Adipose tissue (tissue), 3 donors: ENCODE measurements at regions not wholly inside any gene's neighbourhood (a gene's known extent, or its start where the extent isn't known, plus 50 kb on each side); places are given as distances from the start of the nearest gene placed in this dataset.
"Not testable (repeated sequence)": the region's sequence is repeated elsewhere in the genome, so short reads cannot be mapped to it uniquely, and the experiment has no call there.

Source experiments
- H3K27ac ChIP-seq: one replicate; pipeline ENCODE4 v1.5.1; 2013; ENCODE audit warnings: low read depth, low read length
- WGBS, 3 donors: extraction: QIAGEN DNeasy Blood & Tissue Kit; methylation state at CpG; one replicate each; pipeline ENCODE4 v1.1.7; 2013; 5-methylcytosine and 5-hydroxymethylcytosine counted together
- donor health status: healthy with polysubstance abuse.
- donor health status: Bipolar disorder and iron deficiency.
- donor health status: healthy.

- 63 to 67% (median 67%) methylated on average over 5 of the region's 5 CpGs for WGBS, 3 donors
- H3K27ac ChIP-seq: no peak overlapping the region
Observed at GRCh38 chr7:68787566-68787965, 810.7 kb upstream of the AUTS2 start.

GRCh38 chr7:68788529-68788928 is 809.7 kb upstream of the AUTS2 start:
- not testable (repeated sequence) for H3K27ac ChIP-seq
- 92 to 100% (median 96%) methylated on average over 2 of the region's 2 CpGs for WGBS, 3 donors

- 14 to 42% (median 25%) methylated on average over 4 of the region's 4 CpGs for WGBS, 3 donors
- no peak overlapping the region for H3K27ac ChIP-seq
Observed at GRCh38 chr7:68789597-68789996, 808.7 kb upstream of the AUTS2 start.

- 50 to 64% (median 61%) methylated on average over 3 of the region's 3 CpGs for WGBS, 3 donors
Observed at GRCh38 chr7:68792351-68792750, 805.9 kb upstream of the AUTS2 start.

GRCh38 chr7:68793513-68793912 is 804.8 kb upstream of the AUTS2 start:
- H3K27ac ChIP-seq: no peak overlapping the region
- 91 to 97% (median 94%) methylated on average over 1 of the region's 1 CpG for WGBS, 3 donors

More at GRCh38 chr7:68792351-68792750, 805.9 kb upstream of the AUTS2 start:
- no peak overlapping the region for H3K27ac ChIP-seq

GRCh38 chr7:68800316-68800715 is 798.0 kb upstream of the AUTS2 start:
- H3K27ac ChIP-seq: no peak overlapping the region
- 74 to 78% (median 76%) methylated on average over 4 of the region's 4 CpGs for WGBS, 3 donors

GRCh38 chr7:68805159-68805558 is 793.1 kb upstream of the AUTS2 start:
- 88 to 98% (median 89%) methylated on average over 5 of the region's 5 CpGs for WGBS, 3 donors
- H3K27ac ChIP-seq: no peak overlapping the region

- WGBS, 3 donors: 57 to 81% (median 58%) methylated on average over 2 of the region's 2 CpGs
Observed at GRCh38 chr7:68807666-68808065, 790.6 kb upstream of the AUTS2 start.

GRCh38 chr7:68813551-68814080 is 784.7 kb upstream of the AUTS2 start:
- 17 to 65% (median 64%) methylated on average over 12 of the region's 12 CpGs for WGBS, 3 donors

More at GRCh38 chr7:68807666-68808065, 790.6 kb upstream of the AUTS2 start:
- H3K27ac ChIP-seq: no peak overlapping the region

GRCh38 chr7:68816491-68816890 is 781.8 kb upstream of the AUTS2 start:
- 37 to 89% (median 82%) methylated on average over 2 of the region's 2 CpGs for WGBS, 3 donors
- no peak overlapping the region for H3K27ac ChIP-seq

More at GRCh38 chr7:68813551-68814080, 784.7 kb upstream of the AUTS2 start:
- no peak overlapping the region for H3K27ac ChIP-seq

GRCh38 chr7:68820321-68820720 is 778.0 kb upstream of the AUTS2 start:
- WGBS, 3 donors: 89 to 97% (median 96%) methylated on average over 6 of the region's 6 CpGs
- H3K27ac ChIP-seq: no peak overlapping the region

GRCh38 chr7:68821846-68822245 is 776.4 kb upstream of the AUTS2 start:
- H3K27ac ChIP-seq: no peak overlapping the region
- 36 to 59% (median 47%) methylated on average over 5 of the region's 5 CpGs for WGBS, 3 donors

GRCh38 chr7:68823996-68824780 is 774.1 kb upstream of the AUTS2 start:
- WGBS, 3 donors: 84 to 85% (median 85%) methylated on average over 5 of the region's 5 CpGs
- no peak overlapping the region for H3K27ac ChIP-seq

GRCh38 chr7:68828575-68828974 is 769.7 kb upstream of the AUTS2 start:
- 71 to 77% (median 73%) methylated on average over 11 of the region's 11 CpGs for WGBS, 3 donors
- H3K27ac ChIP-seq: no peak overlapping the region

- WGBS, 3 donors: 50 to 67% (median 53%) methylated on average over 4 of the region's 4 CpGs
- no peak overlapping the region for H3K27ac ChIP-seq
Observed at GRCh38 chr7:68833422-68833821, 764.9 kb upstream of the AUTS2 start.

GRCh38 chr7:68839014-68839413 is 759.3 kb upstream of the AUTS2 start:
- WGBS, 3 donors: 94 to 96% (median 95%) methylated on average over 9 of the region's 9 CpGs
- no peak overlapping the region for H3K27ac ChIP-seq

- WGBS, 3 donors: 60 to 66% (median 66%) methylated on average over 9 of the region's 9 CpGs
- H3K27ac ChIP-seq: no peak overlapping the region
Observed at GRCh38 chr7:68840991-68841390, 757.3 kb upstream of the AUTS2 start.

GRCh38 chr7:68843985-68844384 is 754.3 kb upstream of the AUTS2 start:
- not testable (repeated sequence) for H3K27ac ChIP-seq
- WGBS, 3 donors: 91 to 92% (median 92%) methylated on average over 6 of the region's 6 CpGs

GRCh38 chr7:68846811-68847325 is 751.4 kb upstream of the AUTS2 start:
- WGBS, 3 donors: 67 to 82% (median 78%) methylated on average over 13 of the region's 13 CpGs
- H3K27ac ChIP-seq: no peak overlapping the region

GRCh38 chr7:68853254-68853653 is 745.0 kb upstream of the AUTS2 start:
- 76 to 88% (median 77%) methylated on average over 6 of the region's 6 CpGs for WGBS, 3 donors
- no peak overlapping the region for H3K27ac ChIP-seq
